ENCODE measurements at regions not wholly inside any gene's neighbourhood (a gene's known extent, or its start where the extent isn't known, plus 50 kb on each side); places are given as distances from the start of the nearest gene placed in this dataset.
"Not testable (repeated sequence)": the region's sequence is repeated elsewhere in the genome, so short reads cannot be mapped to it uniquely, and the experiment has no call there.

- no peak for DNase-seq
Observed at GRCh38 chr13:21228738-21229137, 52.3 kb downstream of the MRPL57 start.

GRCh38 chr13:21229241-21230024 is 53.0 kb downstream of the MRPL57 start:
- DNase-seq, result no peak

- no peak for DNase-seq
Observed at GRCh38 chr13:21230516-21230915, 54.1 kb downstream of the MRPL57 start.

GRCh38 chr13:21231426-21231940 is 55.0 kb downstream of the MRPL57 start:
- DNase-seq, result no peak

- no peak for DNase-seq
Observed at GRCh38 chr13:21232196-21232595, 55.7 kb downstream of the MRPL57 start.

GRCh38 chr13:21232599-21232998 is 56.1 kb downstream of the MRPL57 start:
- no peak for DNase-seq

GRCh38 chr13:21233086-21233485 is 56.6 kb downstream of the MRPL57 start:
- no peak for DNase-seq

GRCh38 chr13:21234526-21234925 is 58.1 kb downstream of the MRPL57 start:
- DNase-seq, result peak; percentile 68

- DNase-seq, result no peak
Observed at GRCh38 chr13:21235174-21235573, 58.7 kb downstream of the MRPL57 start.

- no peak for DNase-seq
Observed at GRCh38 chr13:21237081-21237480, 60.6 kb downstream of the MRPL57 start.

- DNase-seq, result no peak
Observed at GRCh38 chr13:21238267-21238666, 61.8 kb downstream of the MRPL57 start.

GRCh38 chr13:21240586-21240985 is 64.1 kb downstream of the MRPL57 start:
- peak; percentile 78 for DNase-seq

GRCh38 chr13:21242236-21242635 is 65.8 kb downstream of the MRPL57 start:
- DNase-seq, result no peak

- DNase-seq, result no peak
Observed at GRCh38 chr13:21243045-21243897, 66.8 kb downstream of the MRPL57 start.

GRCh38 chr13:21243898-21244184 is 67.4 kb downstream of the MRPL57 start:
- DNase-seq, result not testable (repeated sequence)

- DNase-seq, result no peak
Observed at GRCh38 chr13:21246761-21247452, 70.4 kb downstream of the MRPL57 start.

- DNase-seq, result no peak
Observed at GRCh38 chr13:21256351-21256761, 79.9 kb downstream of the MRPL57 start.

- no peak for DNase-seq
Observed at GRCh38 chr13:21256891-21257290, 80.4 kb downstream of the MRPL57 start.

GRCh38 chr13:21259571-21260455 is 83.4 kb downstream of the MRPL57 start:
- DNase-seq, result no peak

GRCh38 chr13:21260561-21261290 is 84.3 kb downstream of the MRPL57 start:
- not testable (repeated sequence) for DNase-seq

GRCh38 chr13:21261487-21262216 is 85.2 kb downstream of the MRPL57 start:
- not testable (repeated sequence) for DNase-seq
